H9 (cell line): ENCODE measurements at regions not wholly inside any gene's neighbourhood (a gene's known extent, or its start where the extent isn't known, plus 50 kb on each side); places are given as distances from the start of the nearest gene placed in this dataset.

Source experiments
- DNase-seq: peaks from one replicate; pipeline ENCODE4 v3.0.0-alpha.2; 2017
- H2AFZ ChIP-seq: one replicate; pipeline ENCODE4 v1.6.1; 2013; ENCODE audit warnings: mild to moderate bottlenecking, low read length, control low read depth, moderate library complexity
- H2AK5ac ChIP-seq: 2 replicates; pipeline ENCODE4 v1.6.1; 2013; ENCODE audit warnings: low read length, control low read depth, mixed read lengths; ENCODE audit not compliant: insufficient read length
- H2BK120ac ChIP-seq: one replicate; pipeline ENCODE4 v1.6.1; 2013; ENCODE audit warnings: low read depth, mild to moderate bottlenecking, low read length, control low read depth, inconsistent platforms; ENCODE audit not compliant: poor library complexity, severe bottlenecking
- H2BK12ac ChIP-seq: 2 replicates; pipeline ENCODE4 v1.6.1; 2013; ENCODE audit warnings: low read length, control low read depth, mixed read lengths, low read depth; ENCODE audit not compliant: insufficient read length
- H2BK15ac ChIP-seq: 2 replicates; pipeline ENCODE4 v1.6.1; 2013; ENCODE audit warnings: low read depth, low read length, control low read depth
- H2BK20ac ChIP-seq: one replicate; pipeline ENCODE4 v1.6.1; 2013; ENCODE audit warnings: low read depth, mild to moderate bottlenecking, low read length, control low read depth, inconsistent platforms; ENCODE audit not compliant: poor library complexity, severe bottlenecking
- H2BK5ac ChIP-seq: 2 replicates; pipeline ENCODE4 v1.6.1; 2013; ENCODE audit warnings: low read length, control low read depth, mixed read lengths; ENCODE audit not compliant: insufficient read length
- H3K14ac ChIP-seq: 2 replicates; pipeline ENCODE4 v1.6.1; 2013; ENCODE audit warnings: low read length, control low read depth; ENCODE audit not compliant: insufficient read depth
- H3K18ac ChIP-seq: 2 replicates; pipeline ENCODE4 v1.6.1; 2013; ENCODE audit warnings: low read depth, mild to moderate bottlenecking, mixed read lengths, low read length, control low read depth; ENCODE audit not compliant: insufficient read length
- H3K23ac ChIP-seq: 2 replicates; pipeline ENCODE4 v1.6.1; 2013; ENCODE audit warnings: low read length, control low read depth, mixed read lengths, low read depth; ENCODE audit not compliant: insufficient read length
- H3K23me2 ChIP-seq: 2 replicates; pipeline ENCODE4 v1.6.1; 2013; ENCODE audit warnings: low read depth, mild to moderate bottlenecking, mixed read lengths, low read length, control low read depth; ENCODE audit not compliant: insufficient read length, poor library complexity, severe bottlenecking
- H3K27ac ChIP-seq: 2 replicates; pipeline ENCODE4 v1.5.1; 2013; ENCODE audit warnings: low read length, control low read depth, mixed read lengths, low read depth; ENCODE audit not compliant: insufficient read length
- H3K27me3 ChIP-seq: 2 replicates; pipeline ENCODE4 v1.6.1; 2013; ENCODE audit warnings: low read length, control low read depth, inconsistent platforms; ENCODE audit not compliant: insufficient read depth
- H3K4ac ChIP-seq: 2 replicates; pipeline ENCODE4 v1.6.1; 2013; ENCODE audit warnings: low read depth, mild to moderate bottlenecking, control low read depth, inconsistent platforms, low read length, moderate library complexity
- H3K4me1 ChIP-seq: 2 replicates; pipeline ENCODE4 v1.6.1; 2013; ENCODE audit warnings: low read length, control low read depth, inconsistent platforms; ENCODE audit not compliant: insufficient read depth
- H3K4me2 ChIP-seq: 2 replicates; pipeline ENCODE4 v1.6.1; 2013; ENCODE audit warnings: low read length, control low read depth, mixed read lengths; ENCODE audit not compliant: insufficient read length, insufficient read depth
- H3K56ac ChIP-seq: 2 replicates; pipeline ENCODE4 v1.6.1; 2013; ENCODE audit warnings: low read depth, mild to moderate bottlenecking, mixed read lengths, low read length, control low read depth; ENCODE audit not compliant: insufficient read length
- H3K79me1 ChIP-seq: 2 replicates; pipeline ENCODE4 v1.6.1; 2013; ENCODE audit warnings: low read depth, mild to moderate bottlenecking, moderate library complexity, low read length, control low read depth, inconsistent platforms; ENCODE audit not compliant: insufficient read depth, poor library complexity, severe bottlenecking
- H3K79me2 ChIP-seq: 2 replicates; pipeline ENCODE4 v1.6.1; 2013; ENCODE audit warnings: low read length, control low read depth, inconsistent platforms; ENCODE audit not compliant: insufficient read depth
- H3K9ac ChIP-seq: 2 replicates; pipeline ENCODE4 v1.6.1; 2013; ENCODE audit warnings: low read length, control low read depth, mixed read lengths; ENCODE audit not compliant: insufficient read length; ENCODE audit errors: extremely low read depth
- H3K9me3 ChIP-seq: one replicate; pipeline ENCODE4 v1.6.1; 2013; ENCODE audit warnings: low read depth, low read length, inconsistent platforms; ENCODE audit not compliant: control insufficient read depth
- H3T11ph ChIP-seq: one replicate; pipeline ENCODE4 v1.6.1; 2013; ENCODE audit warnings: mild to moderate bottlenecking, low read length, control low read depth, inconsistent platforms
- H4K20me1 ChIP-seq: one replicate; pipeline ENCODE4 v1.6.1; 2013; ENCODE audit not compliant: control insufficient read depth, insufficient read length, insufficient read depth
- H4K5ac ChIP-seq: 2 replicates; pipeline ENCODE4 v1.6.1; 2013; ENCODE audit warnings: low read depth, mild to moderate bottlenecking, mixed read lengths, low read length, control low read depth; ENCODE audit not compliant: insufficient read length
- H4K8ac ChIP-seq: replicated peaks from 2 replicates; pipeline ENCODE4 v1.6.1; 2013; ENCODE audit warnings: low read length, control low read depth, mixed read lengths, low read depth; ENCODE audit not compliant: insufficient read length
- H4K91ac ChIP-seq: 2 replicates; pipeline ENCODE4 v1.6.1; 2013; ENCODE audit warnings: low read depth, mild to moderate bottlenecking, moderate library complexity, mixed read lengths, low read length, control low read depth; ENCODE audit not compliant: insufficient read length
- H3K27ac Mint-ChIP-seq, 3 experiments: 2 replicates in 2 of 3; 3 replicates in 1 of 3; pipeline ENCODE4 v1.8.0; 2020 to 2021; ENCODE audit warnings: mixed read lengths in 3 of 3, mild to moderate bottlenecking in 1 of 3, moderate library complexity in 1 of 3
- H3K27me3 Mint-ChIP-seq: 2 replicates; pipeline ENCODE4 v1.8.0; 2021; ENCODE audit warnings: low read depth, mild to moderate bottlenecking, moderate library complexity, mixed read lengths
- H3K36me3 Mint-ChIP-seq, 3 experiments: 2 replicates in 2 of 3; 3 replicates in 1 of 3; pipeline ENCODE4 v1.8.0; 2020 to 2021; ENCODE audit warnings: low read depth in 3 of 3, mixed read lengths in 3 of 3; ENCODE audit not compliant: insufficient read depth in 1 of 3
- H3K4me1 Mint-ChIP-seq, 2 experiments: 2 replicates each; pipeline ENCODE4 v1.8.0; 2020; ENCODE audit warnings: mixed read lengths in 2 of 2
- H3K4me3 Mint-ChIP-seq, 2 experiments: 2 replicates in 1 of 2; 3 replicates in 1 of 2; pipeline ENCODE4 v1.8.0; 2020 to 2021; ENCODE audit warnings: mild to moderate bottlenecking in 2 of 2, mixed read lengths in 2 of 2, moderate library complexity in 1 of 2
- H3K9me3 Mint-ChIP-seq, 2 experiments: 2 replicates in 1 of 2; 3 replicates in 1 of 2; pipeline ENCODE4 v1.8.0; 2020; ENCODE audit warnings: mild to moderate bottlenecking in 2 of 2, mixed read lengths in 2 of 2, moderate library complexity in 1 of 2
- WGBS: extraction: QIAGEN DNeasy Blood & Tissue Kit; methylation state at CpG from one replicate; pipeline ENCODE4 v1.1.7; 2013; ENCODE audit warnings: missing lambda C conversion rate, low lambda C conversion rate, mixed read lengths; ENCODE audit not compliant: insufficient read length; ENCODE audit errors: extremely low coverage; 5-methylcytosine and 5-hydroxymethylcytosine counted together
- TF ChIP-seq, protein P1 (sequence below): fragments of 200-600 bp; sonication (generic); conservative IDR thresholded peaks from 3 replicates; pipeline ENCODE4 v1.8.0; 2021; ENCODE audit warnings: antibody characterized with exemption, mild to moderate bottlenecking

DNA sequence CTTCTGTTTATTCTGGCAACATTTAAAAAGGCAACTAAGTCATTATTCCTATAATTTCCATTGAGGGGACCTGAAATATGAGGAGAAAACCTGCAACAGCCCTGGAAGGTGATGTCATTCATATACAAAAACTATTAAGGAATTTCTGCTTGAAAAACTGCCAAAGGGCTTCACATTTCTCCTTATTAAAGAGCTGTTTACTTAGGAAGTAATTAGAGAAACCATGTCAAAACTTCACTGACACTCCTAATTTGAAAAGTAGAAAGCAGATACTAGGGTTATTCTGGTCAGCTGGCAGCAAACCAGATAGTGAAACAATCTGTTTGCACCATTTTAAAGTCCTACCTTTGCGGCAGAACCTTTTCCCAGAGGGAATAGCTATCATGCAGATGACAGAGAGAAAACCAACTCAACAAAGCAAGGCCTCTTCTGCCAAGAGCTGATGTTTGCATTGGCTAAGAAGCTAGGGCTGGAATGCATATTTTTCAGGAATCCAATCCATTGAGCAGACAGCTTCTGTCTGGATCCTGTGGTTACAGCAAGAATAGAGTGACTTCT, 592.2 kb upstream of the SYT4 start:
- Histone ChIP-seq H4K91ac (no peak overlapping the region), H3K27me3 (no peaks in the 10 kb centered on the region), H4K20me1 (no peaks in the 10 kb centered on the region), H3K23me2 (no peaks in the 10 kb centered on the region), H3K27ac (no peak overlapping the region), H2BK15ac (no peak overlapping the region), H3K23ac (no peak overlapping the region), H3K9me3 (no peaks in the 10 kb centered on the region), H2AFZ (no peak overlapping the region), H3K4ac (no peak overlapping the region), H2BK20ac (no peak overlapping the region), H3K56ac (no peak overlapping the region), H3K4me1 (no peaks in the 10 kb centered on the region), H2AK5ac (no peak overlapping the region), H4K5ac (no peak overlapping the region), H4K8ac (no peak overlapping the region), H2BK12ac (no peak overlapping the region), H3K9ac (no peak overlapping the region), H3K4me2 (no peak overlapping the region), H3K79me2 (no peaks in the 10 kb centered on the region), H2BK120ac (no peak overlapping the region), H3K18ac (no peak overlapping the region), H2BK5ac (no peak overlapping the region), H3T11ph (no peak overlapping the region), H3K79me1 (no peaks in the 10 kb centered on the region), H3K14ac (no peak overlapping the region)
- no CpG with 5 or more reads among the region's 1 CpG for WGBS
- Mint-ChIP-seq H3K27ac (no peak overlapping the region), H3K36me3 (no peaks in the 10 kb centered on the region), H3K4me1 (no peaks in the 10 kb centered on the region), H3K27me3 (no peaks in the 10 kb centered on the region; the same call in 1 of the 2 replicates), H3K9me3 (peaks cover 2 to 6% of the 10 kb centered on the region in 2 experiments; a peak in 3 of 5 replicates), H3K4me3 (no peak overlapping the region)
- TF ChIP-seq, protein P1, sequence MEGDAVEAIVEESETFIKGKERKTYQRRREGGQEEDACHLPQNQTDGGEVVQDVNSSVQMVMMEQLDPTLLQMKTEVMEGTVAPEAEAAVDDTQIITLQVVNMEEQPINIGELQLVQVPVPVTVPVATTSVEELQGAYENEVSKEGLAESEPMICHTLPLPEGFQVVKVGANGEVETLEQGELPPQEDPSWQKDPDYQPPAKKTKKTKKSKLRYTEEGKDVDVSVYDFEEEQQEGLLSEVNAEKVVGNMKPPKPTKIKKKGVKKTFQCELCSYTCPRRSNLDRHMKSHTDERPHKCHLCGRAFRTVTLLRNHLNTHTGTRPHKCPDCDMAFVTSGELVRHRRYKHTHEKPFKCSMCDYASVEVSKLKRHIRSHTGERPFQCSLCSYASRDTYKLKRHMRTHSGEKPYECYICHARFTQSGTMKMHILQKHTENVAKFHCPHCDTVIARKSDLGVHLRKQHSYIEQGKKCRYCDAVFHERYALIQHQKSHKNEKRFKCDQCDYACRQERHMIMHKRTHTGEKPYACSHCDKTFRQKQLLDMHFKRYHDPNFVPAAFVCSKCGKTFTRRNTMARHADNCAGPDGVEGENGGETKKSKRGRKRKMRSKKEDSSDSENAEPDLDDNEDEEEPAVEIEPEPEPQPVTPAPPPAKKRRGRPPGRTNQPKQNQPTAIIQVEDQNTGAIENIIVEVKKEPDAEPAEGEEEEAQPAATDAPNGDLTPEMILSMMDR: no peak
- no peak for DNase-seq
